ENCODE measurements at regions not wholly inside any gene's neighbourhood (a gene's known extent, or its start where the extent isn't known, plus 50 kb on each side); places are given as distances from the start of the nearest gene placed in this dataset.

DNA sequence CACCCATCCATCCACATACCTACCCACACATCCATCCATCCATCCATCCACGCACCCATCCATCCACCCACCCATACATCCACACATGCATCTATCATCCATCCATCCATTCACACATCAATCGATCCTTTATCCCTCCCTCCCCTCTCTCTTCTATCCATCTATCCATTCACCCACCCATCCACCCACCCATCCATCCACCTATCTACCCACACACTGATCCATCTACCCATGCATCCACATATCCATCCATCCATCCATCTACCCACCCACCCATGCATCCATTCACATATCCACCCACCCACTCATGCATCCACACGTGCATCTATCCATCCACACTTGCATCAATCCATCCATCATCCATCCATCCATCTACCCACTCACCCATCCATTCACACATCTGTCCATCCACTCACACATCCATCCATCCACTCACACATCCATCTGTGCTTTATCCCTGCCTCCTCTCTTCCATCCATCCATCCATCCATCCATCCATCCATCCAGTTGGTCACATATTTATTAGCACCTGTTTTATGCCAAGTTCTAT lies 366.1 kb downstream of the CTTN start:
- TF ChIP-seq, protein P1, sequence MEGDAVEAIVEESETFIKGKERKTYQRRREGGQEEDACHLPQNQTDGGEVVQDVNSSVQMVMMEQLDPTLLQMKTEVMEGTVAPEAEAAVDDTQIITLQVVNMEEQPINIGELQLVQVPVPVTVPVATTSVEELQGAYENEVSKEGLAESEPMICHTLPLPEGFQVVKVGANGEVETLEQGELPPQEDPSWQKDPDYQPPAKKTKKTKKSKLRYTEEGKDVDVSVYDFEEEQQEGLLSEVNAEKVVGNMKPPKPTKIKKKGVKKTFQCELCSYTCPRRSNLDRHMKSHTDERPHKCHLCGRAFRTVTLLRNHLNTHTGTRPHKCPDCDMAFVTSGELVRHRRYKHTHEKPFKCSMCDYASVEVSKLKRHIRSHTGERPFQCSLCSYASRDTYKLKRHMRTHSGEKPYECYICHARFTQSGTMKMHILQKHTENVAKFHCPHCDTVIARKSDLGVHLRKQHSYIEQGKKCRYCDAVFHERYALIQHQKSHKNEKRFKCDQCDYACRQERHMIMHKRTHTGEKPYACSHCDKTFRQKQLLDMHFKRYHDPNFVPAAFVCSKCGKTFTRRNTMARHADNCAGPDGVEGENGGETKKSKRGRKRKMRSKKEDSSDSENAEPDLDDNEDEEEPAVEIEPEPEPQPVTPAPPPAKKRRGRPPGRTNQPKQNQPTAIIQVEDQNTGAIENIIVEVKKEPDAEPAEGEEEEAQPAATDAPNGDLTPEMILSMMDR (IDR thresholded peaks at IDR 0.05; ENCODE audit: insufficient read depth, low read length, poor library complexity, severe bottlenecking), result no peak
- no peak for TF ChIP-seq EZH2phosphoT487 (conservative IDR thresholded peaks at IDR 0.05; ENCODE audit: low read length)
